ENCODE measurements at regions not wholly inside any gene's neighbourhood (a gene's known extent, or its start where the extent isn't known, plus 50 kb on each side); places are given as distances from the start of the nearest gene placed in this dataset.

GRCh38 chr9:31124389-31124788 is 1260.1 kb upstream of the ACO1 start:
- H3K4me3 ChIP-seq (ENCODE audit: low read depth, low read length) = no peak overlapping the region
- TF ChIP-seq, protein P1, sequence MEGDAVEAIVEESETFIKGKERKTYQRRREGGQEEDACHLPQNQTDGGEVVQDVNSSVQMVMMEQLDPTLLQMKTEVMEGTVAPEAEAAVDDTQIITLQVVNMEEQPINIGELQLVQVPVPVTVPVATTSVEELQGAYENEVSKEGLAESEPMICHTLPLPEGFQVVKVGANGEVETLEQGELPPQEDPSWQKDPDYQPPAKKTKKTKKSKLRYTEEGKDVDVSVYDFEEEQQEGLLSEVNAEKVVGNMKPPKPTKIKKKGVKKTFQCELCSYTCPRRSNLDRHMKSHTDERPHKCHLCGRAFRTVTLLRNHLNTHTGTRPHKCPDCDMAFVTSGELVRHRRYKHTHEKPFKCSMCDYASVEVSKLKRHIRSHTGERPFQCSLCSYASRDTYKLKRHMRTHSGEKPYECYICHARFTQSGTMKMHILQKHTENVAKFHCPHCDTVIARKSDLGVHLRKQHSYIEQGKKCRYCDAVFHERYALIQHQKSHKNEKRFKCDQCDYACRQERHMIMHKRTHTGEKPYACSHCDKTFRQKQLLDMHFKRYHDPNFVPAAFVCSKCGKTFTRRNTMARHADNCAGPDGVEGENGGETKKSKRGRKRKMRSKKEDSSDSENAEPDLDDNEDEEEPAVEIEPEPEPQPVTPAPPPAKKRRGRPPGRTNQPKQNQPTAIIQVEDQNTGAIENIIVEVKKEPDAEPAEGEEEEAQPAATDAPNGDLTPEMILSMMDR (IDR thresholded peaks at IDR 0.05; ENCODE audit: borderline replicate concordance, insufficient read depth, low read depth, low read length) = no peak

DNA sequence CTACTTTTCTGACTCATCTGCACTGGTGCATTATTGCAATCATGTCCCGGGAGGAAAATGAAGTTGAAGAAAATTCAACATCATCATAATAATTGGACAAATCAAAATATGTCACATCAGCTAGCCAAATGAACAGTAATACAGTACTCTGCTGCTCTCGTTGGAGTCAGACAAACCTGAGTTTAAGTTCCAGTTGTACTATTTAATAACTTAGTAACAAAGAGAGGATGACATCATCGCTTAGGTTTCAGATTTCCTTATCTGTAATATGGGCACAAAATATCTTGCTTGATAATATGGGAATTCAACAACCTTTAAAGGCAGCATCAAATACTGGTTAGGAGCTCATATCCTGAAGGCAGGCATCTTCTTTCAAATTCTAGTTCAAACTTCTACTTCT is 1248.9 kb upstream of the ACO1 start:
- H3K4me3 ChIP-seq (ENCODE audit: low read depth, low read length) = no peak overlapping the region
- TF ChIP-seq, protein P1 (IDR thresholded peaks at IDR 0.05; ENCODE audit: borderline replicate concordance, insufficient read depth, low read depth, low read length) = no peak

DNA sequence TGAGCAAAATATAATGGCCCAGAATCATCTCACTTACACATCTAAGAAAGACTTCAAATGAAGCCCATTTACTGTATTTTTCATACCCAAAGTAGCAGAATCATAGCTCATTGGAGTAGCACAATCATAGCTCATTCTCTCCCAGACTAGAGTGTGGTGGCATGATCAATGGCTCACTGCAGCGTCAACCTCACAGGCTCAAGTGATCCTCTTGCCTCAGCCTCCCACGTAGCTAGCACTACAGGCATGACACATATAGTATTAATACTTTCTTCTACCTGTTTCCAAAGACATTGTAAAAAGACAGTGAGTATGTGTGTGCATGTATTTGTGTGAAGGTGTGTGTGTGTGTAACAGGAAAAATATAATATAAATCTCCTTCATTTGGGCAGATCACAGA is 1247.9 kb upstream of the ACO1 start:
- H3K4me3 ChIP-seq (ENCODE audit: low read depth, low read length) = no peak overlapping the region
- TF ChIP-seq, protein P1 (IDR thresholded peaks at IDR 0.05; ENCODE audit: borderline replicate concordance, insufficient read depth, low read depth, low read length) = no peak

GRCh38 chr9:31137176-31138160 is 1247.0 kb upstream of the ACO1 start:
- TF ChIP-seq, protein P1 (IDR thresholded peaks at IDR 0.05; ENCODE audit: borderline replicate concordance, insufficient read depth, low read depth, low read length) = no peak
- no peak overlapping the region for H3K4me3 ChIP-seq (ENCODE audit: low read depth, low read length)

DNA sequence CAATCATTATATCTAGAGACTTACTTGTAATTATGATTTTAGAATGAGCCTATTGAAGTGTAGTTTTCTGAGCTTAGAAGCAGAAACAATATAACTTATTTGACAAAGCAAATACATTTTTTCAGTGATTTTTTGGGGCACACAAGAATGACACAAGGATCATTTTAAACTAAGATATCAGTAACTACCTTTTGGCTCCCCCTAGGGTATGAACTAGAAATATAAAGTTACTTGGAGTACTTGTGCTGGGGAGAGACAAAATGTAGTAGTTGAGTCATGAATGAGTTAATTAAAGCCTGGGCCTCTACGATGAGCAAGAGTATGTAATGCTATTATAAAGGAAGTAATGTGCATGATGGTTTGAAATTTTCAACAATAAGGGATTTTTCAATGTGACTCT is 1244.1 kb upstream of the ACO1 start:
- TF ChIP-seq, protein P1 (IDR thresholded peaks at IDR 0.05; ENCODE audit: borderline replicate concordance, insufficient read depth, low read depth, low read length) = no peak
- no peak overlapping the region for H3K4me3 ChIP-seq (ENCODE audit: low read depth, low read length)

- TF ChIP-seq, protein P1 (IDR thresholded peaks at IDR 0.05; ENCODE audit: borderline replicate concordance, insufficient read depth, low read depth, low read length) = no peak
- no peak overlapping the region for H3K4me3 ChIP-seq (ENCODE audit: low read depth, low read length)
Observed at GRCh38 chr9:31142456-31142855, 1242.0 kb upstream of the ACO1 start.

DNA sequence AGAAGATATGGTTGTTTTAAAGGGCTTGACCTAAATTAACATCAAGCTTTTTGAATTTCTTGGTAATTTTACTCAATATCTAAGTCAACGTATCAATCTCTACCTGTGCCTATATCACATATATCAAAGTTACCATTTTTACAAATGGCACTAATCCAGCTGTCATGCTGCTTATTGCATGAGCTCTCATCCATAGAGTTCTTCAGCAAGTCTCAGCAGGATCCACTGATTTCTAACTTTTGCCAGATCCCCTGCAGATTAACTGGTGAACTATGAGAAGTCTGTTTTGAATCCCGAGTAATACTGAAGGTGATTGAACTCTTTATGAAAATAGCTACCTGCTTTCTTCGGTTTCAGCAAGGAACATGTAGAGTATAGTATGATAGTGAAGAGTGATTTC is 1239.8 kb upstream of the ACO1 start:
- TF ChIP-seq, protein P1 (IDR thresholded peaks at IDR 0.05; ENCODE audit: borderline replicate concordance, insufficient read depth, low read depth, low read length) = no peak
- H3K4me3 ChIP-seq (ENCODE audit: low read depth, low read length) = no peak overlapping the region

Measured in GM12875 (cell line).